GM19438 (cell line): ENCODE measurements at regions not wholly inside any gene's neighbourhood (a gene's known extent, or its start where the extent isn't known, plus 50 kb on each side); places are given as distances from the start of the nearest gene placed in this dataset.
"Not testable (repeated sequence)": the region's sequence is repeated elsewhere in the genome, so short reads cannot be mapped to it uniquely, and the experiment has no call there.

Source experiments
- ATAC-seq: cut with Tn5 transposase; IDR thresholded peaks from one replicate; pipeline ENCODE4 v1.9.1; 2021; ENCODE audit warnings: low read depth; ENCODE audit not compliant: unreplicated experiment

DNA sequence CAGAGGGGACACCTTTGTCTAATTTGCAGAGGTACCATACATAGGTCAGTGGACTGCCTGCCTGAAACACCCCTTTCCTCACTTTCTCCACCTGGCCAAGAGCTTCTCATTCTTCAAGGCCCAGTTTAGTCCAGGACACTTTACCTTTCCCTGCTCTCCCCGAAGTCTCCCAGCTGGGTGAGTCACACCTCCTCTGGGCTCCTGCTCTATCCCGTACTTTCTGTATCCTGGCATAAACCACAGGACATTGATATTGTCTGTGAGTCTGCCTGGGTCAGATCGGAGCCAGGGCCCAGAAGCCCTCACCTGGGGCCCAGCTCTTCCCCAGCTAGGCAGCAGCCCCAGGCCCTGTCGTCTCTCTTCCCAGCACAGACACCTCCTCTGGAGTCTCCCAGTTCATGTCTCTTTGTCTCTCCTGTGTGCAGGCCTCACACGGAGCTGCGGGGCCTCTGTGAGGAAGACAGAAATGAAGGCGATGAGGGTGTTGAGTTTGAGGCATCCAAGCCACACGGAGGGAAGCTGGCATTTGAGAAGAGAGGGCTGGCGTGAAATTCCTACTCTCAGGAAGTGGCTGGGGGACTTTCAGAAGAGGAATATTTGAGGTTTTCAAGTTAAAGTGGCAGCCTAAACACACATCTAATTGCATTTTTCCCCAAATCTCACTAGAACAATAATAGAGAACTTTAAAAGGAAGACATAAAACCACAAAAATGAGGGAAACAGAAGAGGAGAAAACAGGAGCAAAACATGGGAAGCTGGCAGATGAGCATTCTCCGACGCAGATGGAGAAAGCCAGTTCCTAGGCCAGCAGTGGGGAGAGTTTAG is 79.6 kb upstream of the LAPTM4A start:
- no peak for ATAC-seq

DNA sequence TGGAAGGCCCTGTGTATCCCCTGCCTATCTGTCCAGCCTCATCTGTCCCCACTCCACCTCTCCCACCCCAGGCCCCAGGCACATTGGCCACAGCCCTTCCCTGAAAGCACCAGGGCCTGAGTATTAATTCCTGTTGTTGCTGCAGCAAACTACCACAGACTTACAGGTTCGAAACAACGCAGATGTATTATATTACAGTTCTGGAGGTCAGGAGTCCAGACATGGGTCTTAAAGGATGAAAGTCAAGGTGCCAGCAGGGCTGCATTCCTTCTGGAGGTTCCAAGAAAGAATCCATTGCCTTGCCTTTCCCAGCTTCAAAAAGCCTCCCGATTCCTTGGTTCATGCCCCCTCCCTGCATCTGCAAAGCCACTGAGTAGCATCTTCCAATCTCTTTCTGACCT is 78.7 kb upstream of the LAPTM4A start:
- ATAC-seq: no peak

DNA sequence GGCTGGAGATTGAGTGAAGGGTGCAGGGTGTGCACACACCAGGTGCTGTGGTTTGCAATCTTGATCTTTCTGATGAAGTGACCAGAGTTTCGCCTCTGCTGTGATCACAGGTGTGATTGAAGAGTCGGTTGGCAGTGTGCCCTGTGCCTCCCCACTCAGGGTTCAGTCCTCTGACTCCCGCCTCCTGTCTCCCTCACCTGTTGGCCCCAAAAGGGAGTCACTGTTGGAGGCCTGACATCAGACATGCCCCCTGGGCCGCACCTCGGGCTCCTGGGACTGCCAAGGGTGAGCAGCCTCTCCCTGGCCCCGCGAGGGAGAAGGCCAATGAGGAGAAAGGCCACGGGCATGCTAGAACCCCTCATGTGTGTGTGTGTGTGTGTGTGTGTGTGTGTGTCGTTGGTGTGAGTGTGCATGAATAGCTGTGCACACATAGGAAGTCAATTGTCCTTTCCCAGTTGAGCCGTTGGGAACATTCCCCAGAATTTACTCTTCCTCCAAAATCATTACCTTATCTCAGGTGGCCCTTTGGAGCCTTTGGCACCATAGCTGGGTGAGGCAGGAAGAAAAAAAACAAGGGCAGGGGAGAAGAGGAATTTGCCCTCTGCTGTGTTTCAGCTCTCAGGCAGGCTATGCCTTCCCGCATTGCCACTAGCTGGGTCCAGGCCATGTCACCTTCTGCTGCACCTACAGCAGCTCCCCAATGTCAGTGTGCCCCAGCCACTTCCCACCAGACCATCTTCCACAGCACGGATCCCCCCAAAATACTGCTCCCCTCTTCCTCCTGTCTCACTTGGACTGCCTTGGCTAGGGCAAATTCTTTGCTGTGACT is 78.1 kb upstream of the LAPTM4A start:
- no peak for ATAC-seq

DNA sequence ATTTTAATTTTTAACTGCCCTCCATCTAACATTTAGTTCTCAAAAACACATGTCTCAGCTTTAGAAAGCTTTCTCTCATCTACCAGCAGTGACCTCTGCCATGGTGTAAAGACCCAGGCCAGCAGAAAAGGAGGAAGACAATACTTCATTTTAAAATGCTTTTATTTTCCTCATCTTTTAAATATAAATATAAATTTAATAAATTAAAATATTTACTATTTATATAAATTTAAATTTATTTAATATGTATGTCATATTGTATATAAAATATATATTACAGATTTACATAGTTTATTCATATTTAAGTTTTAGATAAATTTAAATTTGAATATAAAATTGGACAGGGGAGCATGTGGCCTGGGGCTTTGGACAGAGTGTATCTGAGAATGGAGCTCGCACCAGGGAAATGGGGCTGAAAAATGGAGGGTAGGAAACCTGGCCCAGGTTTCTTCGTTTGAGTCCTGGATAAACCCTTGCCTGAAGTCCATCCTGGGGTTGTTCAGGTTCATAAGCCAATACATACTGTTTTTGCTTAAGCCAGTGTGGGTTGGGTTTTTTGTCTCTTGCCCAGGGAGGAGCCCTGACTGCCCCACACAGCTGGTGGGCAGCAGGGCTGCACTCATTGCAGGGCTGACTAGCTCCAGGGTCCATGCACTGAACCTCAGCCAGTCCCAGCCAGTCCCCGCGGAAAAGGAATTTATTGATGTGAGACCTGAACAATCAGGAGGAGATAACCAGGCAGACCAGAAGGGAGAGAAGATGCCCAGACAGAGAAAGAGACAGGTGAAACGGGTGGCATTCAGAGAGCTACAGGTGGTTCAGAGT is 77.3 kb upstream of the LAPTM4A start:
- ATAC-seq: no peak

DNA sequence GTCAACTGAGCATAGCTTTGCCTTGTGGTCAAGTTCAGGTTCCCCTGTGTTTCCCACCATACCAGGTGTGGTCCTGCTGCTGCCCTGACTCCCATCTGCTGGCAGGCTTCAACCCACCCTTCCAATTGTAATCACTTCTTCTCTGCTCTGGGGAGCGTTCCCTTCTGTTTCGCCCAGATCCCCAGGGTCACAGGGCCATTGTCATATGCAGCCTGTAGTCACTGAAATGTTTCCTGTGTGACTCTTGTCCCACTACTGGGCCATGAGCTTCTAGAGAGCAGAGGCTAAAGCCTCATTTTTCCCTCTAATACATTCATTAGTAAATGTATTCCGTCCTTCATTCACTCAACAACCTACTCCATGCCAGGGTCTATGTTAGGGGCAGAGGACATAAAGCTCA is 75.0 kb upstream of the LAPTM4A start:
- ATAC-seq: no peak

DNA sequence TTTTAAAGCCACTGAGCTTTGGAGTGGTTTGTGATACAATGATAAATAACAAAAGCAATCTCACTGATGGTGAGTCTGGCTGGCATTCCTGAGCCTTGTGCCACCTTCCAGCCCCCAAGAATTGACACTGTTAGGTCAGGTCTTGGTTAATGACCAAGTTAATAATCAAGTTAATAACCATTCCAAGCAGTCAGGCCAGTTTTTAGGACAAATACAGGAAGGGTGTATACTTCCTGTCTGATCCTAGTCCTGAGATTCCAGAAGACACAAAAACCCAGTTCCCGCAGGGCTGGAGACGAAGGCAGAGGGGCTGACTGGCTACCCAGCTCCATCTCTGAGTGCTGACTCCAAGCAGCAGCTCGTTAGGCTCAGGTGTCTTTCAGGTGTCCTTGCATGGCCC is 74.6 kb upstream of the LAPTM4A start:
- no peak for ATAC-seq

DNA sequence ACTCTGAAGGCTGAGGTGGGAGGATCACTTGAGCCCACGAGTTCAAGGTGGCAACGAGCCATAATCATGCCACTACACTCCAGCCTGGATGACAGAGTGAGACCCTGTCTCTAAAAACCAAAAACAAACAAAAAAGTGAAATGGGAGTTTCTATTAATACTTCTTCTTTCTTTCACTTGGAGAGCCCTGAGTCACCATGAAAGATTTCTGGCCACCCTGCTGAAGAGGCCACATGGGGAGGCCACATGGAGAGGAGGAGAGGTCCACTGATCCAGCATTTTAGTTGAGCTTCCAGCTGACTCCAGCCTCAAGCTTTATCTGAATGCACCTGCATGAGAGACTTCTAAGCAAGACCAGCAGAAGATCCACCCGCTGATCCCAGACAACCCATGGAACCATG is 74.2 kb upstream of the LAPTM4A start:
- ATAC-seq: no peak

DNA sequence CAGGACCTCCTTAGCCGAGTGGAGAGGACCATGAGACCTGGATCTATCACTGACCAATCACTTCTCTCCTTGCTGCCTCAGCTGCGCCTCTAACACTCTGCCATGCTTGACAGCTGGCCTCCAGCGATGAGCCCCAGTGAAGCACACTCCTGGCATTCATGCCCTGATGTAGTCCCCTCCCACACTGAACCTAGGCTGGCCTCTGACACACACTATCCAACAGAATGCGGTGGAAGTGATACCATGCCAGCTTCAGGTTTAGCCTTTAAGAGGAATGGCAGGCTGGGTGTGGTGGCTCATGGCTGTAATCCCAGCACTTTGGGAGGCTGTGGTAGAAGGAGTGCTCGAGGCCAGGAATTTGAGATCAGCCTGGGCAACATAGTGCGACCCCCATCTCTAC is 73.7 kb upstream of the LAPTM4A start:
- ATAC-seq: no peak

DNA sequence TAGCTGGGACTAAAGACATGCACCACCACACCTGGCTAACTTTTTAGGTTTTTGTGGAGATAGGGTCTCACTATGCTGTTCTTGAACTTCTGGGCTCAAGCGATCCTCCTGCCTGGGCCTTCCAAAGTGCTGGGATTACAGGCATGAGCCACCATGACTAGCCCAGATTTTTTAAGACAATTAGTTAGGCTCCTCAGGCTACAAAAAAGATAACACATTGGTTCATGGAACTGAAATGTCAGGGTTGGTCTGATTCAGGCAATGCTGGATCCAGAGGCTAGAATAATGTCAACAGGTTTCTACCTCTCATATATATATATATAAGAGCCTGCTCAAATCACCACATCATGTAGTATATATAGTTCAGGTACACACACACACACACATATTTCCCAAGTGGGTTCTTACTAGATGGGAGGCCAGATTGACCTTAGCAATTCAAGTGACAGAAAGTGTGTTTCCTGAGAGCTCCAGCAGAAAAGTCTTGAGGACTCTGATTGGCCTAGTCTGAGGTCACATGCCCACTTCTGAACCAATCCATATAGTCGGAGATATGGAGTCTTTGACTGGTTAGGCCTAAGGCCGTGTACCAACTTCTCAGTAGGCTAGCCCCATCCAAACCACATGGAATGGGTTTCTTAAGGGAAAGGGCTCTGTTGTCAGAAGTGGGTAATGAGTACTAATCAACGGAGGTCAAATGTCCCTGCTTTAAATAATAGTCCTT is 72.6 kb upstream of the LAPTM4A start:
- ATAC-seq: no peak

DNA sequence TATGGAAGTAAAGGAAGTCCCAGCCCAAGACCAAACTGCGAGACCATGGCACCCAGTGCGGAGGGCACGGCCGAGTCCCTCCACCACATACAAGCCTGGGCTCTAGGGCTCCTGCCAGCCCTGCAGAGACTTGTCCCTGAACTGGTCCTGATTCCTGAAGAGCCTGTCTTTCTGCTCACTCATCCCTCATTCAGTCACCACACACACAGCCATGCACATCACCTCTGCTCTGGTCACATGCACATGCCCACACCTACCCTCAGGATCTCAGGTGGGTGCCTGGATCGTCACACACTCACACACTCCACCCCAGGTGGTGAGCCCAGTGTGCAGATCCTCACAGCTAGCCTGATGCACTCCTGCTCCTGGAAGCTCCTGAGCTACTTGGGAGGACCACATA is 71.4 kb upstream of the LAPTM4A start:
- ATAC-seq: no peak

DNA sequence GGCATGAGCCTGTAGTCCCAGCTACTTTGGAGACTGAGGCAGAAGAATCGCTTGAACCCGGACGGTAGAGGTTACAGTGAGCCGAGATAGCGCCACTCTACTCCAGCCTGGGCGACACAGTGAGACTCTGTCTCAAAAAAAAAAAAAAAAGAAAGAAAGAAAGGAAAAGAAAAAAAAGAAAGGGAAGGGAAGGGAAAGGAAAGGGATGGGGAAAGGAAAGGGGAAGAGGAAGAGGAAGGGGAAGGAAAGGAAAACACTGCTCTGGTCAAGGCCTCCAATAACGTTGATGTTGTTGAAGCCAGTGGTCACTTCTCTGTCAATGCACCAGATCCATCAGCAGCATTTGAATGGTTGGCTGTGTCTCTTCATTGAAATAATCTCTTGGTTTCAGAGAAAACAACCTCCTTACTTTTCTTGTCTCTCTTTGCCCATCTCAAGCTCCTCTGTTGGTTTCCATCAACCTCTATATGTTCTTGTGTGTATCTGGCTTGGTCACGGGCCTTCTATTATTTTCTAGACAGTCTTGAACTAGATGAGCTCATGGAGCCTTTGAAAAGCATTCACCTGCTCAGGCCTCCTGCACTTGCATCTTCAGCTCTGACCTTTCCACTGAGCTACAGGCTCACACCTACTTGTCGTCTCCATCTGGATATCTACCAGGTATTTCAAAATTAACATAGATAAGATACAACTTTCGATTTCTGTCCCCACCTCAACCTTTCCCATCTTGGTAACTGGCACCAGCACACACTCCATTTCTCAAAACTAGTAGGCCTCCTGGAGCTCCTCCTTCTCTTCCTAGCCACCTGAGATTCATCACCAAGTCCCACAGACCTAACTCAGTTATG is 69.4 kb upstream of the LAPTM4A start:
- no peak for ATAC-seq

DNA sequence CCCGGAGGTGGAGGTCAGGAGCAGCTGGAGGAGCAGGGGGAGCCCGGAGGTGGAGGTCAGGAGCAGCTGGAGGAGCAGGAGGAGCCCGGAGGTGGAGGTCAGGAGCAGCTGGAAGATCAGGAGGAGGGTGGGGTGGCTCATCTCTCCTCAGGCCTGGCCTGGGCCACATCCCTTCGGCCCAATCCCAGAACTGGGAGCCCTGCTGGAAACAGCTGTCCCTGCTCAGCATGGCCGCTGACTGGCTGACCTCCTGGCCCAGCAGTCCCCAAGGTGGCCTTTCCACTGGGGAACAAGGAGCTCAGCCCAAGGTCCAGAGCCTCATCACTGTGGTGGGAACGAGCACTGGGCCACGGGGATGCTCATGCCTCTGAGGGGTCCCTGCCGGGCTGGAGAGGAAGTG is 66.6 kb upstream of the LAPTM4A start:
- no peak for ATAC-seq

DNA sequence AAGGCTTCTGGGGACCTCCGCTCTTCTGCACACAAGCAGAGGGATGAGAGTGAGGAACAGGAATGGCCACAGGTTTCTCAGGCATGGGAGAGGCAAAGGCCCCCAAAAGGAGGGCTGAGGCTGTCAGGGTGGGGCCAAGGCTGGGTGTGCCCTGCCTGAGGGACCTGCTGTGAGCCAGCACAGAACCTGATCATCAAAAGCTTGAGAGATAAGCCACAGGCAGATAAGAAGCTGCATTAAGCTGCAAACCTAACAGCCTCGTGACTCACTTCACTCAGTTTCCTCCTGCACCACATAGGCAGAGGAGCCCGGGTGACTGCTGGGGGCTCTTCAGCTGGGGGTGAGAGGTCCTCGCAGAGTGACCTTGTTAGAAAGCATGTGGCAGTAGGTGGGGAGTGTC is 64.5 kb upstream of the LAPTM4A start:
- no peak for ATAC-seq

DNA sequence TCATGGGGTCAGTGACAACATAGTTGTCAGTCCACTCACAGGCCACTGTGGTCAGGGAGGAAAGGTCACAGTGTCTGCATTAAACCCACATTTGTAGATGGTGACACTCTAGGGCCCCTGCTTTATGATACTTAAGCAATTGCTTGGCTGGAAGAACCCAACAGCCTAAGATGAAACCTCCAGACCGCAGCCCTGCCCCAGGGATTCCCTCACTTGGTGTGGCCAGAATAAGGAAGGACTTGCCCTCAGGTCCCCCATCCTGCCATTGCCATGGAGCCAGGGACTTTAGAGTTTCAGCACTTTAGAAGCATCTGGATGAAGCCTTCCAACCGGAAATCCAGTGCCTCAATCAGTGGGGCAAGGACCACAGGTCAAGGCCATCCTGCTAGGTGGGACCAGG is 63.9 kb upstream of the LAPTM4A start:
- no peak for ATAC-seq

DNA sequence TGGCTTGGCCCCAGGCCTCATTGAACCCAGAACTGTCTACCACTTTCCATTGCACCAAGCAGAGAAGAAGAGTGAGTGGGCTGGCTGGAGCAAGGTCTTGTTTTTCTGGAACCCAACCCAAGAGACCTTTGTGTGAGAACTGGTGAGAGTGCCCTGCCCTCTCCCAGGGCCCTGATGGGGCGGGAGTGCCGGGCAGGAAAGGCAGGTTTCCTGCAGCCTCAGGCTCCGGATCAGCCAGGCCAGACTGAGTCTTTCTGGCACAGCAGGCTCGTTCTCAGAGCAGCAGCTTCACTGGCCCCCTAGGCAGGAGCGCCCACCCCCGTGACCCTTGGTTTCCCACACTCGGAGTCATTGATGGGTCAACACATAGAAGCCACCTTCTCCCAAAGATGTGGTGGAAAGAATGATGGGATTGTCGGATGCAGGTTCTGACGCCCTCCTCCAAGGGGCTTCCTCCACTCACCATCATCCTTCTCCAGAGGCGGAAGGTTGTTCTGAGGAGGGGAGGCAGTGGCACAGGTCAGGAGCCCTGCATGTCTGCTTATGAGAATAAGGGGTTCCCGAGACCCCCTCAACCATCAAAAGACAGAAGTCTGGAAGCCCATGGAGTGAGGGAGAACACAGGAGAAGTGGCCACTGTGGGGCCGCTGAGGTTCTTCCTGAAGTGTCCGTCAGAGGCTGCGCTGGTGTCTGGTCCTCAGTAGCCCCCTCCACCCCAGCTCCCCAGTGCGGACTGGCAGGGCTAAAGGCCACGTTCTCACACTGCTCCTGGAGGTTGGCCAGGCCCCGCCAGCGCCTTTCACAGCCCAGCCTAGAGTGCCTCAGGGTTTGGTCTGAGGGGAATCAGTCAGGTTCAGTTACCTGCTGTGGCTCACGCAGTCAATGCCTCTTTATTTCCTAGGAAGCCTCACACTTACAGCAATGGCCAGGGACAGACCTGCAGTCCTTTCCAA is 62.8 kb upstream of the LAPTM4A start:
- no peak for ATAC-seq

DNA sequence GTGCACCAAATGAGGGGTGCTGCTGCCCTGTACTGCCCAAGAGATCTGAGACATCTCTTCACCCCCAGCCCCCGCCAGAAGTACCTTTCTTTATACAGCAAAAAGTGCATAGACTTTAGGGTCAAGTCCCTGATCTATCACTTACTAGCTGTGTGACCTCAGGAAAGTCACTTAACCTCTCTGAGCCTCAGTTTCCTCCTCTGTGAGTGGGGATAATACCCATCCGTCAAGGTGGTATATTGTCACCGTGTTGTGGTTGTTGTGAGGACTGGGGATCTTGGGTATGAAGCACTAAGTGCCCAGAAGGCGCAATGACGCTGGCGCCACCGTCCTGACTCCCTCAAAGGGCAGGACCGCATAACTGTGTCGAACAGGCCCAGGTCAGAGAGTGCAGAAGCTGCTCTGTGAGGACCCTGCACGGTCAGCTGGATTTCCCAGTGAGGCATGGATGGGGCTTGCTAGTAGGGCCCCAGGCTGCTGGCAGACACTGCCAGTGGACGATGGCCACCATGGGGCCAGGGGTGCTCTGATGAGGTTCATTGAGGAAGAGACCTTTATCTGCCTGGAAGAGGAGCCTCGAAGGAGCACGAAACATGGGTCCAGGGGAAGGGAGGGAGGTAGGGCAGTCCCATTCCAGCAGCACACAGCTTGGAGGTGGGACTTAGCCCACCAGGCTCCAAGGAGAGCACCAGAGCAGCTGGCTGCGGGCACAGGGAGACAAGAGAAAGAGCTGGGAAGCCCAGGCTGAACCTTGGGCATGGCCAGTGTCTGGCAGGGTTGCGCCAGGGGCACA is 61.8 kb upstream of the LAPTM4A start:
- no peak for ATAC-seq

DNA sequence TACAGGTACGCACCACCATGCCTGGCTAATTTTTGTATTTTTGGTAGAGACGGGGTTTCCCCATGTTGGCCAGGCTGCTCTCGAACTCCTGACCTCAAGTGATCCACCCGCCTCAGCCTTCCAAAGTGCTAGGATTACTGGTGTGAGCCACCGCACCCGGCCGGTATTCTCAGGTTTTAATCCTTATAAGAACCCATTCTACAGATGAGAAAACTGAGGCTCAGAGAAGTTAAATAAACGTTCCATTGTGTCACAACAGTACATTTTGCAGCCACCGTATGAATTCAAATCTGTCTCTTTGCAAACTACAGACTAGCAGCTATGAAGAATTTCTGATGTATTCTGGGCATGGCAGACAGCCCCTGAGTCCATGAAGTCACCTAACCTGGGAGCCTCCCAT is 60.9 kb upstream of the LAPTM4A start:
- not testable (repeated sequence) for ATAC-seq
